HG03571 (cell line): ENCODE measurements at regions not wholly inside any gene's neighbourhood (a gene's known extent, or its start where the extent isn't known, plus 50 kb on each side); places are given as distances from the start of the nearest gene placed in this dataset.

Source experiments
- ATAC-seq: cut with Tn5 transposase; IDR thresholded peaks from one replicate; pipeline ENCODE4 v1.9.1; 2021; ENCODE audit not compliant: unreplicated experiment

DNA sequence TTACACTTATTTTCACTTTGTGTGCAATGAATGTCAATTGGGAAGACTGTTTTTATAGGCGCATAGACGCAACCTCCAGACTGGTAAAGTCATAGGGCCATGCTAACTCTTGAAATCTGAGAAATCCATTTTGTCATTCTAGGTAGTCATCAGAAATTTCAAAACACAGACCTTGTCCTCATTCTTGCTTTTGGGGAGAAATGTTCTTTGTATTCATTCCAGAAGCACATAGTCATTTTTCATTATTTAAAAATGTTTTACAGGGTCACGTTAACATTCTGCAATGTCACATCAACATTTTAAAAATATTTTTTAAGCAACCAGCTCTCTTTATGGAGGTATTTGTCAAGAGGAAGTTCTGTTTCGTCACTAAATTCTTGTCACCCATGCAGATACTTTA is 898.4 kb downstream of the PDCD6IP start:
- ATAC-seq, result no peak

DNA sequence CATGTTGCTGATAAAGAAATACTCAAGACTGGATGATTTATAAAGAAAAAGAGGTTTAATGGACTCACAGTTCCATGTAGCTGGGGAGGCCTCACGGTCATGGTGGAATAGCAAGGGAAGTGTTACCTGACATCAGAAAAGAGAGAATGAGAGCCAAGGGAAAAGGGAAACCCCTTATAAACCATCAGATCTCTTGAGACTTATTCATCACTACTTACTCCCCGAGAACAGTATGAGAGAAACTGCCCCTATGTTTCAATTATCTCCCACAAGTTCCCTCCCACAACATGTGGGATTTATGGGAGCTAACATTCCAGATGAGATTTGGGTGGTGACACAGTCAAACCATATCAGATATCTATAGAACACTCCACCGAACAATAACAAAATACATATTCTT is 904.6 kb downstream of the PDCD6IP start:
- no peak for ATAC-seq

DNA sequence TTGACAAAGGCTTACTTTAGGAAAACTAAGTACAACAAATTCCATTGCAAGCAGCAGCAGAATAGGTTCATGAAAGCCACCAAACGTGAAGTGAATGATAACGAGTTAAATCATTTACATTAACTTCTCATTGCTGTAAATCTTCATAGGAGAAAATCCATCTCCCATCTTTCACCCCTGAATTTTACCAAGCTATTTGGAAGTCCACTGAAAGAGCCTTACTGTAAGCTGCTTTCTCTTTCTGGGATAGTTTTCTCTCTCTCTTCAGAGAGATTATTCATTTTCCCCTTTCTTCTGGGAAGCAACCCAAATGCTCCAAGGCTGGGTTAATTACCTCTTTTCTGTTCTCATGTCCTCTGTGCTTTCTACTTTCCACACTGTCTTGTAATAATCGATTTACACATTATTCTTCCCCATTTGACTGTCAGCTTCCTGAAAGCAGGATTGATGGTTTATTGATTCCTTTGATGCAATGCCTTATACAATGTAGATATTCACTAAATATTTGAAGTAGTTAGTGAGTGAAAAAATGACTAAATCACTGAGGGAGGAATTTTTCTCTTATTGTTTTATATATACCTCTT is 914.3 kb upstream of the ARPP21 start:
- ATAC-seq, result no peak

DNA sequence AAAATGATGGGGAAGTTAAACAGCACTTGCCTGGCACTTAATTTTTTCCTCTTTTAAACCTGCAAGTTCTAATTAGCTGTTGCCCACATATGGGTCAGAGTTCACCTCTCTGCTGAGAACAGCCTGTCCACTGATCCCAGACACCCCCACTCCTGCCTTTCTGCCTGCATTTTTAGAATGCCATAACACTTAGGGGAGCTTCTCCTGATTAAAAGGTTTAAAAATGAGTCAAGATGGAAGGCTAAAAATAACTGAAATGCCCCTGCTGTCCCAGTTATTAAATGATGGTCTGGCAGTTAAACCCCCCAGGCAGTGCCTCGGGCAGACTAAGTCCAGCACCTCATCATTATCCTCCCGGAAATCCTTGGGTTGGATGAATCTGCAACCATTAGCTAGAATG is 913.6 kb upstream of the ARPP21 start:
- ATAC-seq, result no peak

DNA sequence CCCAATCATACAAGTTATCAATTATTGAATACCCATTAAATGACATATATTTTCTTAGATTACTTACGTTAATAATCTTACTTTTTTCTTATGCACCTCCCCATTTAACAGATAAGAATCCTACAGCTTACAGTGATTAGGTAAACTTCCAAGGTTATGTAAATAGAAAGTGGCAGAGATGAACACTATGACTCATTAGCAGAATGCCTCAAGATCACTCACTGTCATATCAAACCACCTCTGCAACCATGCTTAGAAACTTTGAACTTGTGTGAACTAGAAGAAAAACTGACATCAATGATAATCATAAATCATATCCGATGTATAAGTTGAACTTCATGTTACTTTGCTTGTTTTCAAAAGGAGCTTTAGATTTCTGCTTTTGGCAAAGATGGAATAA is 911.6 kb upstream of the ARPP21 start:
- ATAC-seq, result no peak

DNA sequence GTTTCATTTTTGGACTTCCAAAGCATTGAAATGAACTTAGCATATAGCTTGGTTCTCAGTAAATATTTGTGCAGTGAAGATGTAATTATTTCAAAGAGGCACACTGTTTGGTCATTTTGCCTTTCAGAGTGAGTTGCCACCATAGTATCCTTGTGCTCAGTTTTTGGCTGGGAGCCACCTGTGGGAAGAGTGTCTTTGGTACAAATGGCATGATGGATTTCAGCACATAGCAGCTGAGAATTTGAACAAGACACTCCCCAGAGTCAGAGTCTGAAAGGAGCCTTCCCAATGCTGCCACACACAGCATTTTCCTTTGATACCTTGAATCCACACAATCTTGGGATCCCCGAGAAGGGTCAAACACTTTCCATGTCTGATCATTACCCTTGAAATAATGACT is 897.2 kb upstream of the ARPP21 start:
- ATAC-seq, result no peak

DNA sequence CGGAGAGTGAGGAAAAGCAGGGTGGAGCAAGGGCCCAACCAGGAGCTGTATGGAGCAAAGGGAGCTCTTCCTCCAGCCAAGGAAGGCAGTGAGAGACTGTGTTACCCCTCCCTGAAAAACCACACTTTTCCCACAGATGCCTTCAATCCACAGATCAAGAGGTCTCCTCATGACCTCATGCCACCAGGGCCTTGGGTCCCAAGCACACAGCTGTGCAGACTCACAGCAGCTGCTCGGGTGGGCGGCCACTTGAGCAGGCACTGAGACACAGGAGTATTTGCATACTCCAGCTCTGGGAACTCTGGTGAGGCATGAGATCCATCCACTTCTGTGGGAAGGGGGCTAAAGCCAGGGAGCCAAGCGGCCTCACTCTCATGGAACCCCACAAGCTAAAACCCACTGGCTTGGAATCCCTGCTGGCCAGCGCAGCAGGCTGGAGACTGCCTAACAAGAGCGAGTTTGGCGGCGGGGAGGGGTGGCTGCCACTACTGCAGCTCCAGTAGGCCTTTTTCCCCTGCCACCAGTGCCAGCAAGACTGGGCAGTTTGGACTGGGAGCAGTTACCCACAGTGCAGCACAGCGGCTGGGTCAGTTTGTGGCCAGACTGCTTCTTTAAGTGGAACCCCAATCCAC is 880.6 kb upstream of the ARPP21 start:
- no peak for ATAC-seq

DNA sequence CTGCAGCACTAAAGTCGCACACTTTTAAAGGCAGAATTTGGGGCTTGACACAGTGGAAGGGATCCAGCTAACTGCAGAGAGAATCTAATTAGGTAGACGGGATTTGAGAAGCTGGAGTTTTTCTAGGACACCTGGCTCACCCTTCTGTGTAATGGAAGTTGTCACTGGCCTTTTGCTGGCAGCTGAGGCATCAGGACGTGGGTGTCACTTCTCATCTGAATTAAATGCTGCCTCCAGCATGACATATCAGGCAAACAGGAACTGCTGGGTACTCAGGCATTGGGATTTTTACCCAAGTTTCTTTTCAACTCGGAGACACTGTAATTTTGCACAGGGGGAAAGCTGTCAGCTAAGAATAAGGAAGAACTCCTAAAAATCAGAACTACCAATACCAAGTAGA is 861.9 kb upstream of the ARPP21 start:
- ATAC-seq, result no peak

DNA sequence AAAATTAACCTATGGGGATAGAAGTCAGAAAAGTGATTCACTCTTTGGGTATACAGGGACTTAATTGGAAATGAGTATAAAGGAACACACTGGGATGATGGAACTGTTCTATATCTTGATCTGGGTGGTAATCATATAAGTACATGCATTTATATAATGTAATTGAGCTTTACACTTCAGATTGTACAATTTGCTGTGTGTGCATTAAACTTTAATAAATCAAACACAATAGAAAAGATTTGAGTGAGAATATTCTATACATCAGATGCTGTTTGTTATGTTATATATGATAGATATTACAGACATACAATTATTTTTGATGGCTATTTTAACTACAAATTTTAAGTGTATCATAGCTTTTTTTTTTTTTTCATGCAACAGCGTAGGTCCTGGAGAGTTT is 860.2 kb upstream of the ARPP21 start:
- no peak for ATAC-seq

DNA sequence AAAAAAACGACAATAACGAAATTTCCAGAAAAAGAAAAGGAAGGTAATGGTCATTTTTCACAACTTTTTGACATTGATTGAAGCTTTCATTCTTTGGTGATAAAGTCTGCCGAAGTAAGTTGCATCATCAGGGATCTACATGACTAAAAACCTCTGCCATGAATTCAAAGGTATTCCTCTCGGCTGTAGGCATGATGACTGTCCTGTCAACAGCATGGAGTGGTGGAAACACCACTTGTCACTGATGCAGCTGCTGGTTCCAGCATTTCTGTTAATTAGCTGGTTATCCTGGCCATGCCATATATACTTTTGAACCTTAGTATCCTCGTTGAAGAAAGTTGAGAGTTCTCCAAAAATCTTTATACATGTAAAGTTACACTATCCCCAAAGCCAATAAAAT is 859.0 kb upstream of the ARPP21 start:
- ATAC-seq, result no peak

DNA sequence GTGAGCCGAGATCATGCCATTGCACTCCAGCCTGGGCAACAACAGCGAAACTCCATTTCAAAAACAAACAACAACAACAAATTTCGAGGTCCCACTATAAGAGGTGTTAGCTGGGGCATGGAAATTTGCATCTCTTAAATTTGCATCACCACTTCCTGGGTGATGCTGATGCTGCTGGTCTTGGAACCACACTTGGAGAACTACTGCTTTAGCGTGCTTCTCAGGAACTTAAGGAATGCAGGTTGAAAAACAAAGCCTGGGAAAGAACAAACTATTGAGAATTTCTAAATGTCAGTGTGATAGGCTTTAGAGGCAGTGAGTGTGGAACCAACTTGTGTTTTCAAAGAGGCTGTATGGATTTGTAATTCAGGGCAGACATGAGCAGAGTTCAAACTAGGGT is 858.4 kb upstream of the ARPP21 start:
- ATAC-seq, result no peak

DNA sequence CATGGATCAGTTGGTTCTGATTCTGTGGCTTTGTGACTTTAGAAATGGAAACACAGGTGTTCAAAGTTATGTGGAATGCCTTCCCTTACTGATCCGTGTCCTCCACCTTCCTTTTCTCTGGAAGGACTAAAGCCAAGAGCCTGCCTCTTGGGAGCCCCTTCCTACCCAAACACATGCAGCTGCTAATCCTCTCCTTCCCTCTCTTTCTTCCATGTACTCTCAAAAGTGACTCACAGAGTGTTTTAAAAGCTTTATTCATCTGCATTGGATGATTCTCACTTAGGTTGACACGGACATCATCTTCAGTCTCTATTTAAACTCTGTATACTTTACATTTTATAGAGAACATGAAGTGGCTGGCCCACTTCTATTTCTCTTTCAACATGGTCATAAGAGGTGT is 856.5 kb upstream of the ARPP21 start:
- ATAC-seq, result no peak

DNA sequence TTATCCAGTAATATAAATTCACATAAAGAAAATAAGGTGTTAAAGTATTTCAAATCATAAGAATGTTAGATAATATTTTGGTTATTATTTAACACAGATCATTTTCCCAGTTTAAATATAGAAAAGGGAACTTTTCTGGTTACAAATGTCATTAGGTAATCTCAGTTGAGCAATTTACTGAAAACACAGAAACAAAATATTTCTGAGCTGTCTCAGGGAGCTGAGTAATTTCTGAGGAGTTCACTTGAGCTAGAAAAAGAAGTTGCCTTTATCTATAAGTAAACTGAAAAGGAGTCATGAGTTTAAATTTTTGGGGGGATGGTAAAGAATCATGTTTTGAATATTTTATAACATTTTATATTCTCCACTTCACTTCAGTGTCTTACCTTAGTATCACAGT is 855.4 kb upstream of the ARPP21 start:
- ATAC-seq, result no peak

DNA sequence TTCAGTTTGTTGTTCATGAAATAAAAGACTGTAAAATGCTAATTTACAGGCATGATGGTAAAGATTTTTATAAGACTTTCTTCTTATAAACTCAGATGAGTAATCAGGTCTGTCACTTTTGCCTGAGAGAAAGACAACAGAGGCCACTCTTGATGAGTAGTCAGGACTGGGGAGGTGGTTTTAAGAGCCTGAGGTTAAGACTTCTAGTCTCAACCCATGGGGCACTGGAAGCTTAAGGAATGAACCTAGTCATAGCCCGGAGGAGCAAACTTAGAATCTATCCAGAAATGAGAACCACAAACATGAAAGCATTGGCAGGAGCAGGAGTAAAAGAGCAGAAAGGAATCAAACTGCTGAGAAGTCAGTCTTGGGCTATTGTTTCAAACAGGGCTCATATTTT is 846.3 kb upstream of the ARPP21 start:
- ATAC-seq, result no peak

DNA sequence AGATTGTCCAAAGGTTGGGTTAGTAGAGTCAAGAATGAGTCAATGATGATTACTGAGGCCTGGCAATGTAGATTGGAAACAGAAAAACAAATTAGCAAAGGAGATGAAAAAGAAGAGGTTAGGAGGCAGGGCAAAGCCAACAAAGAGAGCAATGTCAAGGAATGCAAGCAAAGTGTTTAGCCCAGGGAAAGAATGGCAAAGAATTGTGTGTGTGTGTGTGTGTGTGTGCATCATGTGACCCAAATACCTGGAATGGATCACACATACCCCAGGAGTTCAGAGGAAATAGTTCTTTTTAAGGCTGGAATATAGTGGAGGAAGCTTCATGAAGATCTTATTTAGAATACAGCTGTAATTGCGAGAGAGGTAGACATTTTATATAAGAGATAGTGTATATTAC is 831.7 kb upstream of the ARPP21 start:
- ATAC-seq, result no peak

DNA sequence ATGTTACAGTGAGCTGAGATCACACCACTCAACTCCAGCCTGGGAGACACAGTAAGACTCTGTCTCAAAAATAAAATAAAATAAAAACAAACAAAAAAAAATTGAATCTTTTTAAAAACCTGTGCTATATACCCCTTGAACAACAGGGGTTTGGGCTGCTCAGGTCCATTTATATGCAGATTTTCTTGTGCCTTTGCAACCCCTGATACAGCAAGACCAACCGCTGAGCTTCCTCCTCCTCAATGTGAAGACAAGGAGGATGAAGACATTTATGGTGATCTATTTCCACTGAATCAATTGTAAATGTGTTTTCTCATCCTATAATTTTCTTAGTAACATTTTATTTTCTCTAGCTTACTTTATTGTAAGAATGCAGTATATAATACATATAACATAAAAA is 831.0 kb upstream of the ARPP21 start:
- ATAC-seq, result no peak

DNA sequence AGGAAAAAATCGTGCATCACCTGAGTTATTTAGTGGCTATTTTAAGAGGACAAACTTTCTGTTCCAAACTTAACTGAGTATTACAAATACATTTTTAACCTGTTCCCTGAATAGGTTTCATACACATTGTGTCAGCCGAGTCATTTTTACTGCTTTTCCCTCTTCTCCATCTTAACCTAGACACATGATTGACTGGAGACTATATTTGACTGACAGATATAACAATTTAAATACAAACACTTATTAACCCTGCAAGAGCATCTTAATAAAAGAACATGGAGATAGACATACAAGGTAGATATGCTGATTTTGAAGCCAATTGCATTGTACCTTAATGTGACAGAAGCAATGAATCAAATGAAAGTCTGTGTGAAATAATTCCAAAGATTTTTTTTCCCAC is 810.5 kb upstream of the ARPP21 start:
- no peak for ATAC-seq

DNA sequence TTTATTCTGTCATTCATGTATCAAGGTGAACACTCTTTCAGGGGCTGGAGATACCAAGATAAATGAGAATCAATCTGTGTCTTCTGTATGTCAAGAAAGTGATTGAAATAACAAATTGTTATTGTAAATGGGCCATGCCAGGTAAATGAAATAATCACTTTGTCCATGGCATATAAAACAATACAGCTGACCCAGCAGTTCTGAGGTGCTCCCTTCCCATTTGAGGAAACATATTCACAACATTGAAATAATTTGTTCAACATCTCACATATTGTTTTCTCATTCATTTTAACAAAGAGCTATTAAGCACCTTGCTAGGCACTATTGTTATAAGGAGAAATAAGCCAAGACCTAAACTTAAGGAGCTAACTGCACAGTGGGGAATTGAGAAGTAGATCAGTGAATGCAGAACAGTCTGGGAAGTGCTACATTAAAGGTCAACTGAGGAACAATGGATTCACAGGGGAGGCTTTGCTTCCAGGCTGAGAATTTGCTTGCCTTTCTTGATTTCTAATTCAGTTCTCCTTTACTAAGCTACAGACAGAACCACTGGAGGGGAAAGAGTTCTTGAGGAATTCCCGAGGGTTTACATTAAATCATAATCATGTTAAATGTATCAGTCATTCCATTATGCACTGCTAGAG is 806.3 kb upstream of the ARPP21 start:
- ATAC-seq, result no peak

DNA sequence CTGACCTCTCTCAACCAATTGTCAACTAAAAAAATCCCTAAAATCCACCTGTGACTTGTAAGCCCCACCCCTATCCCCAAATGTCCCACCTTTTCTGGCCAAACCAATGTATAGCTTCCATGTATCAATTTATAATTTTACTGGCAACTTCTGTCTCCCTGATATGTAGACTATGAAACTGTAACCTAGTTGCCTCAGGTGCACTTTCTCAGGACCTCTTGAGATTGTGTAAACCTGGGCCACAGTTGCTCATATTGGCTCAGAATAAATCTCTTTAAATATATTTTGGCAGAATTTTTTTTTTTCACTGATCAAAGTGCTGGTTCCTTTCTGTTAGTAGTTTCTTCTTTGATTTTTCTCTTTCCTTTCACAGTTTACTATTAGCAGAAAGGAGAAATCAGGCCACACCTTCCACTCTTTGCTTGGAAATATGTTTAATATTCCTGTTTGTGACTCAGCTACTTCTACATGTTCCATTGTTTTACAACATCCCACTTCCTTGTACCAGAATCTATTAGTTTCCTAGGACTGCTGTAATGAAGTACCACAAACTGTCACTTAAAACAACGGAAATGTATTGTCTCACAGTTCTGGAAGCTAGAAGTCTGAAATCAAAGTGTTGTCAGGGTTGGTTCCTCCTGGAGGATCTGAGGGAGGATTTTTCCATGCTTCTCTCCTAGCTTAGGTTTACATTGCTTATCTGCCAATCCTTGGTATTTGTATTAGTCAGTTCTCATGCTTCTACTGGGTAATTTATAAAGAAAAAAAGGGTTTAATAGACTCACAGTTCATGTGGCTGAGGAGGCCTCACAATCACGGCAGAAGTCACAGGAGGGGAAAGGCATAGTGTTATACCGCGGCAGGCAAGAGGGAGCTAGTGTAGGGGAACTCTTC is 801.2 kb upstream of the ARPP21 start:
- no peak for ATAC-seq

DNA sequence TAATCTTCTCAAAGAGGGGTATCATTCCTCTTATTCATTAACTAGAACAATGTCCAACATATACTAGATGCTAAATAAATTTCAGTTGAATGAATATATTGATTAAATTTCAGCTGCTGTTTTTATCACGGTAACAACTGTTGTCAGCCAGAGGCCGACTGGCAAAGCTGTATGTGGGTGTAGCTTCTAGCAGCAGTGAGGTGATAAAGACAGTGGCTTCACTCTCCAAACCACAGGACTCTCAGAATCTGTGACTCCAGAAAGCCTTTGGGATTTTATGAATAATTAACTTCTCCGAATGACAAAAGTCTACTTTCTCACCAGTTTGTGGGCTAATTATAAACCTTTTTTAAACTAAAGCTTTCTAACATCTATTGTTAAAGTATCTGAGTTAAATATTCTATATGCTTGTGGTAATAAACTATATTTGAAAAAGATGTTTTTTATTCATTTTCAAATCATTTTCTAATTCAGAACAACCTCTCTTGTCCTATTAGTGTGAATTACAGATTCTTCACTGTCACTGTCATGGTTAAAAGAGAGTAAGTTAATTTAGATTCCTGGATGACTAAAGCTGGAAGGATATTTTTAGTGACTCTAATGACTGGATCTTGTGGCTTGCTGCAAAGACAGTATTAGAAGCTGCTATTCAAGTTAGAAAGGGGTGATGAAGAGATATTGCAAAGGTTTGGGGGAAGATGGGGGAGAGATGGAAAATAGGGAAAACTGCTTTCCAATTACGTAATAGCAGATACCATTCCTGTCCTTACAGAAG is 796.4 kb upstream of the ARPP21 start:
- no peak for ATAC-seq

DNA sequence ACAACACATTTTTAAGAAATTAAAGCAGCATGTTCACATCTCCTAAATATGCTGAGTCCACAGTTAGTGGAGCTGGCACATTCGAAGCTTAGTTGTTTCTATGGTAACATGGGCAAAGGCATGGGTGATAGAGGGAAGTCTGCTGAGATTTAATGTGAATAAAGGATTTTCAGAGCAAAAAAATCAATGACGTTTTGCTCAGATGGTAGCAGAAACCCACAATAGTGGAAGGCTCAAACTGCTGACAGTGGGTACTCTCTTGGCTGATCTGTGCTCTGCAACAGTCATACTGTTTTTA is 795.1 kb upstream of the ARPP21 start:
- ATAC-seq, result no peak
